Cerebellar cortex (tissue), 1 donor: ENCODE measurements at regions not wholly inside any gene's neighbourhood (a gene's known extent, or its start where the extent isn't known, plus 50 kb on each side); places are given as distances from the start of the nearest gene placed in this dataset.

ENCODE experiments used
- DNase-seq: peaks from one replicate; pipeline ENCODE4 v3.0.0-alpha.2; 2015; ENCODE audit warnings: low spot score

DNA sequence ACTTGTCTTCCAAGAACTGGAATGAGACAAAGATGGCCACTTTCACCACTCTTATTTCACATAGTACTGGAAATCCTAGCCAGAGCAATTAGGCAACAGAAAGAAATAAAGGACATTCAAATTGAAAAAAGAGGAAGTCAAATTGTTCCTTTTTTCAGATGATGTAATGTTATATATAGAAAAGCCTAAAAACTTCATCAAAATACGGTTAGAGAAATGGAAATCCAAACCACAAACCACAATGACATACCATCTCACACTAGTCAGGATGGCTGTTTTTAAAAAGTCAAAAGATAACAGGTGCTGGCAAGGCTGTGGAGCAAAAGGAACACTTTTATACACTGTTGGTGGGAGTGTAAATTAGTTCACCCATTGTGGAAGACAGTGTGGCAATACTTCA is 113.3 kb upstream of the SPRY2 start:
- DNase-seq: no peak

DNA sequence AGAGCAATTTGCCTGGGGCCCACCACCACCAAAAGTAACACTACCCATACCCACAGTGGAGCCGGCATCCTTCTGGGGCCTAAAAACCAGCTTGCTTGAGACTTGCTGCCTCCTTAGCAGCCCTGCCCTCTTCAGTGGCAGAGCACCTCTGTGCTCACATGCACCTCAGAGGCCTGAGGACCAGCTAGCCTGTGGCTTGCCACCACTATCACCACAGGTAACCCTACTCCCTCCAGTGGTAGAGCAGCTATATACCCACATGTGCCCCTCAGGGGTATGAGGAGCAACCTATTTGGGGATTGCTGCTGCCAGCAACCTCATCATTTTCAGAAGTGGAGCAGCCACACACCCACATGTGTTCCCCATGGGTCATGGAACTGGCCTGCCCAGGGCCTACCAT is 111.4 kb upstream of the SPRY2 start:
- DNase-seq: no peak

DNA sequence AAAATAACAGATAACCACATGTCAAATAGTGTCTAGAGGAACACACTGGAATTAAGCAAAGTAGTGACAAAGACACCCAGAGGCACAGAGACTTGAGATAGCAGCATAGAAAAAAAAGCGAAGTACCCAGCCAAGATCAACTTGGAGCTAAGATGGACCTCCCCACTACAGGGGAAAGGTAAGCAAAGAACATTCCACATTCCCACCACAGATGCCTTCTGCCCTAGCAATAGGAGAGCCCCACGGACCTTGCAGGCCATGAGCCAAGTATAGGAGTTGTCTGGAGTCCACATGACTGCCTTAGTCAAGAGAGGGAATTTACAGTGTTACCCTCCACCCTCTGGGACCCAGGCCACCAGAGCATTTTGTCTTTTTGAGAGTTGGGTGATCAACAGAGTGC is 110.7 kb upstream of the SPRY2 start:
- no peak for DNase-seq

DNA sequence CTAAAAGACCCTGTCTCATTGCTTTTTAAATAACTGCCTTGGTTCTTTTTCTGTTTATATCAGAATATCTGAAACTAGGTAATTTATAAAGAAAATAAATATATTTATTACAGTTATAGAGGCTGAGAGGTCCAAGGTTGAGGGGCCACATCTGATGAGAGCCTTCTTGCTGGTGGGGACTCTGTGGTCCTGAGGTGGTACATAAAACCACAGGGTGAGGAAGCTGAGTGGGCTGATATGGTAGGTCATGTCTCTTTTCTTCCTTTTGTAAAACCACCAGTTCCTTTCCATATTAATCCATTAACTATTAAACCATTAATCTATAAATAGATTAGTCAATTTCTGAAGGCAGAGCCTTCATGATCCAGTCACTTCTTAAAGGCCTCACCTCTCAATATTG is 109.5 kb upstream of the SPRY2 start:
- no peak for DNase-seq

DNA sequence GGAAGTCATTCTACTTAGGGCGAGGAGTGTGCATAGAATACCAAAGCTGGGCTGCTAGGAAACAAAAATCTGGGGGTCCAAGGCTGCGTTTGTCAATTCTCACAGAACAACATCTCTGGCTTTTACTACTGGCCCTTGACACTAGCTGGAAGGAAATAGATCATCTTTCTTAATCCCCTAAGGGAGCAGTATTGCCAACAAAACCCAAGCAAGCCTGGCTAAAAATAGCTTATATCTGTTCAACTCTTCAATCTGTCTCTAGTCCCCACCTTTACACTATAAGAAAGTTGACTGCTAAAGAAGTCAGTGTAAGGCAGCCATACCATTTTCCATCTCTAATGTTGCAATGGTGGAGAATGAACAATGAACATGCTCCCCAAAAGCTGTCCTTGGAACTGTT is 107.8 kb upstream of the SPRY2 start:
- no peak for DNase-seq

DNA sequence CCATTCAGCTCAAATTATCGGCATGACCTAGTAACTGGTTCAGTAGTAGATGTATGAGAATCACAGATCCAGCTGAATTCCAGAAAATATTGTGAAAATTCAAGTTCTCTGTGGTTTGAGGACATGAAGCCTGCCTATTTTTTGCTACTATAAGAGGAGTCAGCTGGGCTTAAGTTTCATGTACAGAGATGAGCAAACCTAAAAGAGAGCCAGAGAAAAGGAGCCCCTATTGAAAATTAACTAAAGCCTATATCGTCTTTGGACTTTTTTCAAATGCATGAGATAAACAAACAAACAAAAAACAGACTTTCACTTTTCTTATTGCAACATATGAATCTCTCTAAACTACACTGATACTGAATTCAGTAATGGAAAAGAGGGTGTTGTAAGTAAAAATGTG is 106.8 kb upstream of the SPRY2 start:
- no peak for DNase-seq

DNA sequence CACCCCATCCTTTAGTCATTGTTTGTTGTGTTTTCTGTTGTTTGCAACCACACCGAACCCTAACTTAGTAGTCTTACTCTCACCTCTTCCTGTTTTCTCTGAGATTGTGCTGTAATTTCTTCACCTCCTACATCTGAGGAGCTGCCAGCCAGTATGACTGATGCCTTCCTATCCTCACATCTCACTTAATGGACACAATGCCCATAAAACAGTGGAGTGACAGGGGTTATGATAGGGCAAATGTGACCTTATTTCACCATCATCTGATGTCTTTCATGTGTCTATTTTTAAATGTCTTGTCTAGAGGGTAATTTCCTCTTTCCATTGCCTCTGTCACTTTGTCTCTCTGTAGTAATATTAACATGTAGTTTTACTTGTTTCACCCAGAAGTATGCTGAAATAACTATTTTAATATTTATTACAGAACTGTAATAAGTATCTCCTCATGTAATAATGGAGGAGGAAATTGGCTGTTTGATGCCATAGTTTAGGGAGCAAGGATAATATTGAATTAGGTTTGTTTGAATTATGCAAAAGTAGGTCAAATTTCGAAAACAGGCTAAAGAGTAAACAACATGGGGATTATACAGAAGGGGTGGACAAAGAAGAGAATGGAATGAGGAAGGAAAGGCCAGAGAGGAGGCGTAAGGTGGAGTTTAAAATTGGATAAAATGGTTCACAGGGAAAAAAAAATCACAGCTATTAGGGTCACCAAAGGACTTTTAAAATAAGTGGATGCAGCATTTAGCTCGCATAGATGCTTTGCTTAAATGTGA is 103.5 kb upstream of the SPRY2 start:
- no peak for DNase-seq

DNA sequence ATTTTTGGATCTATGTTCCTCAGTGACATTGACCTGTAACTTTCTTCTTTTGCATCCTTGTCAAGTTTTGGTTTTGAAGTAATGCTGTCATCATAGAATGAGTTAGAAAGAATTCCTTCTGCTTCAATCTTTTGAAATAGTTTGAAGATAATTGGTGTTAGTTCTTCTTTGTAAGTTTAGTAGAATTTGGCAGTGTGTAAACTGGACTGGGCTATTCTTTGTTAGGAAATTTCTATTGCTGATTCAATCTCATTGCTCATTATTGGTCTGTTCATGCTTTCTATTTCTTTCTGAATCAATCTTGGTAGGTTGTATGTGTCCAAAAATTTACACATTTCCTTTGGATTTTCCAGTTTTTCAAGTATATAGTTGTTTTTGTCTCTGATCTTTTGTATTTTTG is 101.7 kb upstream of the SPRY2 start:
- no peak for DNase-seq

DNA sequence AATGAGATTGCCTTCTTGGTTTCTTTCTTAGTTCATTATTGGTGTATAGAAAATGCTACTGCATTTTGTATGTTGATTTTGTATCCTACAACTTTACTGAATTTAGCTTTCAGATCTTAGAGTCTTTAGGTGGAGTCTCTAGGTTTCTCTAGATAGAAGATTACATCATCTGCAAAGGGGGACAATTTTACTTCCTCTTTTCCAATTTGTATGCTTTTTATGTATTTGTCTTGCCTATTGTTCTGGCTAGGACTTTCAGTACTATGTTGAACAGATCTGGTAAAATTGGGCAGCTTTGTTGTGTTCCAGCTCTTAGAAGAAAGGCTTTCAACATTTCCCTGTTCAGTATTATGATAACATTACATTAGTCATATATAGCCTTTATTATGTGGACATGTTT is 101.0 kb upstream of the SPRY2 start:
- no peak for DNase-seq

DNA sequence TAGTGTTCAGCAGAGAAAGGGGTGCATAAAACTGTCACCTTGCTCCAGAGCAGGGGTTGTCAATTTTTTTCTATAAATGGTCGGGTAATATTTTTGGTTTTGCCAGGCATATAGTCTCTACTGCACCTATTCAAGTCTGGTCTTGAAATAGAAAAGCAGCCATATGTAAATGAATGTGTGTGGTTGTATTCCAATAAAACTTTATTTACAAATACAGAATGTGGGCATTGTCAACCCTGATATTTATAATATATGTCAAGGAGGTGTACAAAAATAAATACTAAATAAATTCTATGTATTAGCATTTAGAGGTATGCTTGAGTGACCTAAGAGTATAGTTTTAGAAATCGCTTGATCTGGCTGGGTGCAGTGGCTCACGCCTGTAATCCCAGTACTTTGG is 97.6 kb upstream of the SPRY2 start:
- DNase-seq: no peak

DNA sequence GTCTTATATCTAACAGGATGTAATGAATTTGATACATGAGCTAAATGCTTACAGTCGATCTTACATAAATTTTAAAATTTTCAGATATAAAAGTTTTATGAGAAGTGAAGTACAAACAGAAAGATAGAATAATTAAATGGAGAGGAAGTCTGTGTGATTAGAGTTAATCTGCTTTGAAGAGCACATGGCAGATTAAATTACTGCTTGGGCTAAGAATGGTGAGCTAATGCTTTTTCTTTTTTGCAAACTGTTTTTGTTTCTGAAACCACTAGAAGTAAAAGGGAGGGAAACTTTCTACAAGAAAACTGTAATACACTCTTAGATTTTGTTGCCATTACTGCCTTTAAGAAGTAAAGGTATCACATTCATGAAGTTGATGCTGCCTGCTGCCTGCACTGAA is 96.3 kb upstream of the SPRY2 start:
- DNase-seq: no peak

DNA sequence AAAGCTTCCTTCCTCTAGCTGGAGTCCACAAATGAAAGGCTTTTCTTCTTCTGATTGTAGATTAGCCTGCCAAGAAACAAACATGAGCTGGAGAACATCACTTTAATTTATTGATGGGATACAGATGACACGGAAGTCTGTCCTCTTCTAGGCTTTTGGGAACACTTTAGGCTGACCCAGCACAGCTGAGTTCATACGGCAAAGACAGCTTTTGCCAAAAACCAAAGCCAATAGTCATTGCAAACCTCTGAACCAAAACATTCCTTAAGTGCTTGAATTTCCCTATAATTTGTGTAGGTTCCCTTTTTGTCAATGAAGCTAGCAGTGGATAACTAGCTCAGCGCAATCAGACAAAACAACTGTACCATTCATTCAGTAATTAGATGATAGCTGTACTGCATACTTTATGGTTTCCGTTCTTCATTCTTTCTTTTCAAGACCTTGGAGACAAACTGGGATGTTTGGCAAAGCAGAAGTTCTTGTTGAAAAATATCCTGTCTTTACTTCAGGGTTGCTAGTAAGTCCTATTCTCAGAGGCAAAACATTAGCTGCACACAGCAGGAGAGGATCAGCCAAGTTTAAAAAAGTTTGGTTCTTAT is 95.7 kb upstream of the SPRY2 start:
- DNase-seq: no peak

DNA sequence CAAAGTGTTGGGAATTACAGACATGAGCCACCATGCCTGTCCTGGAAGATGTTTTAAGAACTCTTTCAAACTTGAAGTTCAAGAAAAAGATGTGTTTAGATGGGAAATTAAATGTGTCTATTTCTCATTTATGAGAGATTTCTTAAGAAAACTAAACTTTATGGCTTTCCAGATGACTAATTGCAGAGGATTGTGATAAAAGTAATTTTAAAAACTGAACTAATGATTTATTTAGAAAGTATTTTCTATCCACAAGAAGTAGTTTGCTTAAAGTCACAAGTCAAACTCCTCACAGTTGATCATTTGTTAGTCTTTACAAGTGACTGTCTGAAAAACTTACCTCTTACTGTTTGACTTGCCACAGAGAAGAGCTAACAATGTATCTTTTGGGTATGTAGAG is 89.6 kb upstream of the SPRY2 start:
- no peak for DNase-seq

DNA sequence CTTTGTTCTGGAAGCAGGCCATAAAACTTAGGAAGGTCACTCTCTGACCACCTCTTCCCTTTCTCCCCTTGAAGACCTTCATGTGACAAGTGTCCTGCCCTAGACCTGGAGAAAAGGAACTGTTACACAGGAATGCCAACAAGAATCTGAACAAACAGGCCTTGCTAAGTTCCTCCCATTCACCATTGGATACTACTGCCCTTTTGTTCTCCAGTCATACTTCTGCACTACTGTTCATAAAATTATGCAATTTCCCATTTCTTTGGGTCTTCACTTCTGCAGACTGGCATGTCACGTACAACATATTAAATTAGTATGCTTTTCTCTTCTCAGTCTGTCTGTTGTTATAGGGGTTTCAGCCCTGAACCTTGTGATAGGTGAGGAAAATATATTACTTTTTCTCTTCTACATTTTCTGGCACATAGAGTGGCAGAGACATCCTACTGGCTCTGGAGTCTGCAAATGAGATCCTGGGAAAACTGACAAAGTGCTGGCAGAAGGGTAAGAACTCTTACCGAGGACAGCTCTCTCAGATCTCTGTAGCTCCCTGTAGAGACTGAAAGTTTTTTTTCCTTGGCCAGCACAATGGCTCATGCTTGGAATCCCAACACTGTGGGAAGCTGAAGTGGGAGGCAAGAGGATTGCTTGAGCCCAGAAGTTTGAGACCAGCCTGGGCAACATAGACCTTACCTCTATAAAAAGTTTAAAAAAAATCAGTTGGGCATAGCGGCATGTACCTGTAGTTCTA is 87.6 kb upstream of the SPRY2 start:
- no peak for DNase-seq

DNA sequence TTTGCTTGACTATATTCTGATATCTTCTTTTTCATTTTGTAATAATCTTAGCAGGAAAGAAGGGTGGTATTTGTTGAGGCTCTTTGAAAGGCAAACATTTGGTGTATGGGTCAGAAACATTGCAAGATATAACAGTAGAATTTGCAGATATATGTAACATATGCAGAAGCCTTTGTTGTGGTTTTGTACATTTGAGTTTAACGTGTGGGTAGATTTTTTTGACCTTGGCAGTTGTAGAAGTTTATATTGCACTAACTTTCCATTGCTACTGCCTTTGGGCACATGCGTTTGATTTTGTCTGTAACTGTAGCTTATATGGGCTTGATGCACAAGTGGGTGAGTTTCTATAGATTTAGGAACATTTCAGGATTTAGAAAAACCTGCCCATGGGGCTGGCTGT is 78.5 kb upstream of the SPRY2 start:
- DNase-seq: no peak

DNA sequence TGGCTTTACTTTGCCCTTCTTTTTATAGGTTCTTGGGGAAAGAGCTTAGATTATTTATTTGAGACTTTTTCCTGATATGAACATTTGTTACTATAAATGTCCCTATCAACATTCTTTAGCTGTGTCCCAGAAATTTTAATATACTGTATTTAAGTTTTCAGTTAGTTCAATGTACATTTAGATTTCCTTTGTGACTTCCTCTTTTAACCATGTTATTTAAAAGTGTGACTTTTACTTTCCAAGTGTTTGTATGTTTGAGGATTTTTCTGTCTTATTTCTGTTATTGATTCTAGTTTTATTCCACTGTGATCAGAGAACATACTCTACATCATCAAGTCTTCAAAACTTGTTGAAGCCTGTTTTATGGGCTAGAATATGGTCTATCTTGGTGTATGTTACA is 72.7 kb upstream of the SPRY2 start:
- DNase-seq: no peak

DNA sequence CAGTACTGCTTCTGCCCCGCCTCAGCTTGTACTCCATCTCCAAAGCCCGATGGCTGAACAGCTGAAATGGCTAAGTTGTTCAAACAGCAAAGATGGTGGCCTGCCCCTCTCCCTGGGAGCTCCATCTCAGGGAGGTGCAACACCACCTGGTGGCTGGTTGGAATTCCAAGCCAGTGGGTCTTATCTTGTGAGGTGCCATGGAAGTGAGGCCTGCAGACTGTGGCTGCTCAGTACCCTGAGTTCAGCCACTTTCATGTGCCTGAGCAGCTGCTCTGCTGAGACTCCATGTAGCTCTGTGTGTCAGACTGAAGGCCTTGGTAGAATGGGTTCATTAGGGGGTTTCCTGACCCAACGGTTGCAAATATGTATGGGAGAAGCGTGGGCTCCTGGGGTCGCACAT is 67.3 kb upstream of the SPRY2 start:
- DNase-seq: no peak

DNA sequence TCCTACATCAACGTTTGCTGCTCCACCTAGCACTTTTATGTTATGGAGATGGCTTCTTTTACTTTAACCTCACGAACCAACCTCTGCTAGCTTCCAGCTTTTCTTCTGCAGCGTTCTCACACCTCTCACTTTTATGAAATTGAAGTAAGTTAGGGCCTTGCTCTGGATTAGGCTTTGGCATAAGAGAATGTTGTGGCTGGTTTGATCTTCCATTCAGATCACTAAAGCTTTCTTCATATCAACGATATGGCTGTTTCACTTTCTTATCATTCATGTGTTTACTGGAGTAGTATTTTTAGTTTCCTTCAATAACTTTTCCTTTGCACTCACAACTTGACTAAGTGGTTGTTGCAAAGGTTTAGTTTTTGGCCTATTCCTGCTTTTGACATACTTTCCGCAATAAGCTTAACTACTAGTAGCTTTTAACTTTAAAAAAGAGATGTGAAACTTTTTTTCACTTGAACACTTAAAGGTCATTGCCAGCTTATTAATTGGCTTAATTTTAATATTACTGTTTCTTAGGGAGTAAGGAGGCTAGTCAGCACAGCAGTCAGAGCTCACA is 60.0 kb upstream of the SPRY2 start:
- no peak for DNase-seq

DNA sequence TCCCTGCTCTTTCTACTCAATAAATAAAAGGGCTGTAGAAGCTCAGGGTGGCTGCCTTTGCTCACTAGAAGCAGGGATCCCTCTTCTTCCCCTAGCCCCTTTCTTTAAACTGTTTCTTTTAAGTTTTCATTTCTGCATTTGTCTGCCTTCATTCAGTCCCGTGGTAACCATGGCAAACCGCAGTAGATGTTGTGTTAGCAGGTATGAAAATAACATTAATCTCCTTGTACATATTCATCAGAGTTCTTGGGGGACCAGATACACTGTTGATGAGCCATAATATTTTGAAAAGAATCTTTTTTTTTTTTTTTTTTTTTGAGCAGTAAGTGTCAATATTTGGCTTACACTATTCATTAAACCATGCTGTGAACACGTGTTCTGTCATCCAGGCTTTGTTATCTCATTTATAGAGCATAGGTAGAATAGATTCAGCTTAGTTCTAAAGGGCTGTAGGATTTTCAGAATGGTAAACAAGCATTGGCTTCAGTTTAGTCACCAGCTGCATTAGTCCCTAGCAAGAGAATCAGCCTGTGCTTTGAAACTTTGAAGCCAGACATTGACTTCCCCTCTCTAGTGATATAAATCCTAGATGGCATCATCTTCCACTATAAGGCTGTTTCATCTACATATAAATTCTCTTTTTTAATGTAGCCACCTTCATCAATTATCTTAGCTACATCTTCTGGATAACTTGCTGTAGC is 59.4 kb upstream of the SPRY2 start:
- no peak for DNase-seq

DNA sequence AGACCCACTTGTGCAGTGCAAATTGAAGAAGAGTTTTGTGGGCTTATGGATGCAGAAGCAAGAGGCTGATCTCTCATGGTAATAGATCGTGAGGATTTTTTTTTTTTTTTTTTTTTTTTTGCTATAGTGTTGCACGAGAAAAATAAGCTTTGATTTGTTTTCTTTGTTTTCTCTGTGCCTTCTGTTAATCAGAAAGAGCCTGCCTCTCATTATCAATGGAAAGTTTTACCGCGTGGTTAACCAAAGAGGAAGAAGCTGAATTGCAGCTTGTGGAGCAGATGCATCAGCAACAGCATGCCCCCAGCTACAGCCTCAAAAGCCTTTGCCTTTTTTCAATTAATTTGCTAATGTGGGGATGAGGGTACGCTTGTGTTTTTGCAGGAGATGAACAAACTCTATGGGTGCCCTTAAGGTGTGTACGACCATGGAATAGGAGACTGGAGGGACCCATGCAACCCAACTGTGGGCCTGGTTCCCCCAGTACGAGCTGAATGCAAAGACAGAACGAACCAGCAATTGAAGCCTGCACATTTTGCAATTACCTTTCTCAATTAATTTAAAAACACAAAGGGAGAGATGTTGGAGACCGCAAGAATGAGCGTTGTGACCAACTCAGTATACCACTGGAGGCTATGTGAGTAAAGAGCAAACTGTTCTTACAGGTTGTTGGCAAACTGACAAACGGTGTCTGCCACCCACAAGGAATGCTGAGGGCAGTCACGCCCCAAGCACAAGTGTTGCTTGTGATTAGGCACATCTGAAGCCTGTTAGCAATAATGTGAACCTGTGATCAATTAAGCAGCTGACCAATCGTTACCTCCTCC is 58.6 kb upstream of the SPRY2 start:
- no peak for DNase-seq
